RPMI8226 (cell line): ENCODE measurements at regions not wholly inside any gene's neighbourhood (a gene's known extent, or its start where the extent isn't known, plus 50 kb on each side); places are given as distances from the start of the nearest gene placed in this dataset.
"Not testable (repeated sequence)": the region's sequence is repeated elsewhere in the genome, so short reads cannot be mapped to it uniquely, and the experiment has no call there.

Experiments used
- DNase-seq: peaks from one replicate; pipeline ENCODE4 v3.0.0-alpha.2; 2015

GRCh38 chr5:123732257-123732656 is 220.3 kb downstream of the CSNK1G3 start:
- no peak for DNase-seq

GRCh38 chr5:123722451-123722850 is 210.5 kb downstream of the CSNK1G3 start:
- DNase-seq: no peak

GRCh38 chr5:123721675-123722276 is 209.8 kb downstream of the CSNK1G3 start:
- DNase-seq: peak; percentile 46

GRCh38 chr5:123720955-123721354 is 209.0 kb downstream of the CSNK1G3 start:
- DNase-seq: peak; percentile 38

GRCh38 chr5:123720339-123720738 is 208.4 kb downstream of the CSNK1G3 start:
- DNase-seq: no peak

- DNase-seq: no peak
These were observed 207.0 kb downstream of the CSNK1G3 start for GRCh38 chr5:123719004-123719403.

- DNase-seq: no peak
These were observed 206.3 kb downstream of the CSNK1G3 start for GRCh38 chr5:123718238-123718637.

- DNase-seq: no peak
These were observed 205.2 kb downstream of the CSNK1G3 start for GRCh38 chr5:123717139-123717538.

GRCh38 chr5:123710031-123710430 is 198.1 kb downstream of the CSNK1G3 start:
- no peak for DNase-seq

GRCh38 chr5:123709422-123709821 is 197.4 kb downstream of the CSNK1G3 start:
- no peak for DNase-seq

- no peak for DNase-seq
These were observed 196.3 kb downstream of the CSNK1G3 start for GRCh38 chr5:123708074-123708806.

GRCh38 chr5:123706531-123706930 is 194.6 kb downstream of the CSNK1G3 start:
- no peak for DNase-seq

GRCh38 chr5:123705741-123706140 is 193.8 kb downstream of the CSNK1G3 start:
- no peak for DNase-seq

GRCh38 chr5:123701511-123702200 is 189.7 kb downstream of the CSNK1G3 start:
- no peak for DNase-seq

GRCh38 chr5:123700624-123701287 is 188.8 kb downstream of the CSNK1G3 start:
- no peak for DNase-seq

GRCh38 chr5:123699571-123699970 is 187.6 kb downstream of the CSNK1G3 start:
- no peak for DNase-seq

- not testable (repeated sequence) for DNase-seq
These were observed 187.0 kb downstream of the CSNK1G3 start for GRCh38 chr5:123698937-123699336.

- DNase-seq: no peak
These were observed 185.0 kb downstream of the CSNK1G3 start for GRCh38 chr5:123696921-123697341.

- DNase-seq: no peak
These were observed 178.8 kb downstream of the CSNK1G3 start for GRCh38 chr5:123690821-123691220.

GRCh38 chr5:123681061-123681460 is 169.1 kb downstream of the CSNK1G3 start:
- no peak for DNase-seq

GRCh38 chr5:123673107-123673506 is 161.1 kb downstream of the CSNK1G3 start:
- DNase-seq: peak; percentile 5

- no peak for DNase-seq
These were observed 159.9 kb downstream of the CSNK1G3 start for GRCh38 chr5:123671711-123672456.

GRCh38 chr5:123671042-123671441 is 159.1 kb downstream of the CSNK1G3 start:
- peak; percentile 63 for DNase-seq
